ENCODE measurements at regions not wholly inside any gene's neighbourhood (a gene's known extent, or its start where the extent isn't known, plus 50 kb on each side); places are given as distances from the start of the nearest gene placed in this dataset.

GRCh38 chr13:110097013-110097412, 209.9 kb downstream of the COL4A1 start:
- no peak for DNase-seq

GRCh38 chr13:110092831-110093247, 214.1 kb downstream of the COL4A1 start:
- DNase-seq, result no peak

GRCh38 chr13:110089815-110090214, 217.1 kb downstream of the COL4A1 start:
- no peak for DNase-seq

- DNase-seq, result no peak
These were observed 217.9 kb downstream of the COL4A1 start for GRCh38 chr13:110089100-110089499.

- no peak for DNase-seq
These were observed 233.0 kb downstream of the COL4A1 start for GRCh38 chr13:110073982-110074381.

GRCh38 chr13:110070511-110071120, 236.3 kb downstream of the COL4A1 start:
- no peak for DNase-seq

- DNase-seq, result no peak
These were observed 236.9 kb downstream of the COL4A1 start for GRCh38 chr13:110070046-110070445.

GRCh38 chr13:110068176-110068473, 238.8 kb downstream of the COL4A1 start:
- DNase-seq, result no peak

- no peak for DNase-seq
These were observed 239.4 kb downstream of the COL4A1 start for GRCh38 chr13:110067355-110068175.

- DNase-seq, result no peak
These were observed 241.2 kb downstream of the COL4A1 start for GRCh38 chr13:110065780-110066179.

- no peak for DNase-seq
These were observed 243.2 kb downstream of the COL4A1 start for GRCh38 chr13:110063490-110064421.

GRCh38 chr13:110062777-110063442, 244.0 kb downstream of the COL4A1 start:
- no peak for DNase-seq

GRCh38 chr13:110062077-110062776, 244.7 kb downstream of the COL4A1 start:
- no peak for DNase-seq

GRCh38 chr13:110061270-110061669, 245.7 kb downstream of the COL4A1 start:
- DNase-seq, result no peak

- DNase-seq, result no peak
These were observed 249.9 kb downstream of the COL4A1 start for GRCh38 chr13:110057052-110057451.

GRCh38 chr13:110056640-110057039, 250.3 kb downstream of the COL4A1 start:
- no peak for DNase-seq

- no peak for DNase-seq
These were observed 251.9 kb downstream of the COL4A1 start for GRCh38 chr13:110055089-110055488.

GRCh38 chr13:110054041-110054440, 252.9 kb downstream of the COL4A1 start:
- no peak for DNase-seq

GRCh38 chr13:110047496-110047895, 259.5 kb downstream of the COL4A1 start:
- DNase-seq, result peak; percentile 11 to 32

- no peak for DNase-seq
These were observed 260.1 kb downstream of the COL4A1 start for GRCh38 chr13:110046811-110047210.

- DNase-seq, result no peak
These were observed 259.5 kb upstream of the IRS2 start for GRCh38 chr13:110045919-110046318.

GRCh38 chr13:110045202-110045601, 258.8 kb upstream of the IRS2 start:
- DNase-seq, result no peak
